Trophoblast cell (in vitro differentiated cells and primary cell): ENCODE measurements at regions not wholly inside any gene's neighbourhood (a gene's known extent, or its start where the extent isn't known, plus 50 kb on each side); places are given as distances from the start of the nearest gene placed in this dataset.
A peak's percentile ranks its signal among the peaks of the same experiment; 100 is the strongest.

ENCODE experiments used
- DNase-seq, 2 donors: peaks; one replicate each; pipeline ENCODE4 v3.0.0-alpha.2; 2016
- H2AFZ ChIP-seq: 2 replicates; pipeline ENCODE4 v1.6.1; 2013; ENCODE audit warnings: low read length, moderate library complexity, mild to moderate bottlenecking; ENCODE audit not compliant: insufficient read depth, poor library complexity
- H2AK5ac ChIP-seq: 2 replicates; pipeline ENCODE4 v1.6.1; 2013; ENCODE audit warnings: mild to moderate bottlenecking, low read length
- H2BK120ac ChIP-seq: 2 replicates; pipeline ENCODE4 v1.6.1; 2013; ENCODE audit warnings: low read length, mild to moderate bottlenecking, moderate library complexity; ENCODE audit not compliant: insufficient read depth, poor library complexity
- H2BK12ac ChIP-seq: 2 replicates; pipeline ENCODE4 v1.6.1; 2013; ENCODE audit warnings: mild to moderate bottlenecking, low read length, moderate library complexity
- H2BK5ac ChIP-seq: 2 replicates; pipeline ENCODE4 v1.6.1; 2013; ENCODE audit warnings: low read length, low read depth, moderate library complexity, mild to moderate bottlenecking; ENCODE audit not compliant: poor library complexity
- H3K14ac ChIP-seq: 2 replicates; pipeline ENCODE4 v1.6.1; 2013; ENCODE audit warnings: mild to moderate bottlenecking, low read length
- H3K18ac ChIP-seq: 2 replicates; pipeline ENCODE4 v1.6.1; 2013; ENCODE audit warnings: mild to moderate bottlenecking, low read length
- H3K23ac ChIP-seq: 2 replicates; pipeline ENCODE4 v1.6.1; 2013; ENCODE audit warnings: low read length
- H3K27ac ChIP-seq: 2 replicates; pipeline ENCODE4 v1.5.1; 2013; ENCODE audit warnings: low read depth, mild to moderate bottlenecking, inconsistent platforms, low read length, moderate library complexity
- H3K27me3 ChIP-seq: 2 replicates; pipeline ENCODE4 v1.6.1; 2013; ENCODE audit warnings: inconsistent platforms, mild to moderate bottlenecking, low read length, moderate library complexity; ENCODE audit not compliant: insufficient read depth
- H3K36me3 ChIP-seq, 2 experiments: 1 replicate in 1 of 2; 2 replicates in 1 of 2; pipeline ENCODE4 v1.6.1; 2013; ENCODE audit warnings: low read length in 2 of 2, mild to moderate bottlenecking in 2 of 2, moderate library complexity in 1 of 2; ENCODE audit not compliant: insufficient read depth in 2 of 2, control insufficient read depth in 1 of 2
- H3K4ac ChIP-seq: 2 replicates; pipeline ENCODE4 v1.6.1; 2013; ENCODE audit warnings: low read depth, mild to moderate bottlenecking, low read length, moderate library complexity
- H3K4me1 ChIP-seq, 2 experiments: 1 replicate in 1 of 2; 2 replicates in 1 of 2; pipeline ENCODE4 v1.6.1; 2013; ENCODE audit warnings: low read length in 2 of 2, mild to moderate bottlenecking in 2 of 2, moderate library complexity in 1 of 2; ENCODE audit not compliant: insufficient read depth in 2 of 2, control insufficient read depth in 1 of 2
- H3K4me2 ChIP-seq: 2 replicates; pipeline ENCODE4 v1.6.1; 2013; ENCODE audit warnings: inconsistent platforms, mild to moderate bottlenecking, low read length, moderate library complexity
- H3K4me3 ChIP-seq: 2 replicates; pipeline ENCODE4 v1.5.1; 2013; ENCODE audit warnings: mild to moderate bottlenecking, low read depth, low read length, inconsistent platforms
- H3K79me1 ChIP-seq: one replicate; pipeline ENCODE4 v1.6.1; 2013; ENCODE audit warnings: low read length
- H3K79me2 ChIP-seq: 2 replicates; pipeline ENCODE4 v1.6.1; 2013; ENCODE audit warnings: low read length, mild to moderate bottlenecking; ENCODE audit not compliant: control insufficient read depth, insufficient read depth, poor library complexity
- H3K9ac ChIP-seq: 2 replicates; pipeline ENCODE4 v1.6.1; 2013; ENCODE audit warnings: mild to moderate bottlenecking, low read length
- H3K9me3 ChIP-seq: 2 replicates; pipeline ENCODE4 v1.6.1; 2013; ENCODE audit warnings: low read depth, mild to moderate bottlenecking, control low read depth, inconsistent platforms, low read length; ENCODE audit not compliant: insufficient read depth
- H4K12ac ChIP-seq: 2 replicates; pipeline ENCODE4 v1.6.1; 2013; ENCODE audit warnings: low read depth, mild to moderate bottlenecking, low read length, moderate library complexity
- H4K8ac ChIP-seq: 2 replicates; pipeline ENCODE4 v1.6.1; 2013; ENCODE audit warnings: low read depth, mild to moderate bottlenecking, low read length, moderate library complexity
- H4K91ac ChIP-seq: one replicate; pipeline ENCODE4 v1.6.1; 2013; ENCODE audit warnings: low read depth, mild to moderate bottlenecking, low read length, moderate library complexity
- WGBS: extraction: QIAGEN DNeasy Blood & Tissue Kit; methylation state at CpG from one replicate; pipeline ENCODE4 v1.1.7; 2013; ENCODE audit warnings: missing lambda C conversion rate; ENCODE audit not compliant: insufficient read length, insufficient coverage; ENCODE audit errors: extremely low coverage; 5-methylcytosine and 5-hydroxymethylcytosine counted together

- no peak overlapping the region for H2BK12ac ChIP-seq
- H3K14ac ChIP-seq: no peak overlapping the region
- H3K27ac ChIP-seq: no peak overlapping the region
- H2BK5ac ChIP-seq: no peak overlapping the region
- no peaks in the 10 kb centered on the region for H3K79me2 ChIP-seq
- H3K79me1 ChIP-seq: no peaks in the 10 kb centered on the region
- no peak overlapping the region for H3K4me3 ChIP-seq
- no peak overlapping the region for H2AK5ac ChIP-seq
- no peak overlapping the region for H3K9ac ChIP-seq
- no peak overlapping the region for H3K23ac ChIP-seq
- no peaks in the 10 kb centered on the region for H3K27me3 ChIP-seq
- H3K18ac ChIP-seq: no peak overlapping the region
- no peak for DNase-seq
- no peaks in the 10 kb centered on the region for H3K9me3 ChIP-seq
- no peak overlapping the region for H4K8ac ChIP-seq
- no peak overlapping the region for H4K91ac ChIP-seq
- H4K12ac ChIP-seq: no peak overlapping the region
- no peak overlapping the region for H3K4me2 ChIP-seq
- H3K4ac ChIP-seq: no peak overlapping the region
- H3K36me3 ChIP-seq: no peaks in the 10 kb centered on the region
- H2BK120ac ChIP-seq: no peak overlapping the region
- H3K4me1 ChIP-seq: peaks cover 6% of the 10 kb centered on the region in 2 experiments
- no CpG with 5 or more reads among the region's 13 CpGs for WGBS
- H2AFZ ChIP-seq: no peak overlapping the region
Observed at GRCh38 chr1:173377266-173377665, 99.9 kb upstream of the PRDX6 start.

GRCh38 chr1:173383351-173383750 lies 93.8 kb upstream of the PRDX6 start:
- no peak for DNase-seq
- Histone ChIP-seq H3K27ac (no peak overlapping the region), H3K9ac (no peak overlapping the region), H3K14ac (no peak overlapping the region), H3K36me3 (no peaks in the 10 kb centered on the region), H2BK5ac (no peak overlapping the region), H3K23ac (no peak overlapping the region), H3K79me1 (no peaks in the 10 kb centered on the region), H3K4me3 (no peak overlapping the region), H3K27me3 (no peaks in the 10 kb centered on the region), H4K8ac (no peak overlapping the region), H3K4me2 (no peak overlapping the region), H4K12ac (no peak overlapping the region), H3K79me2 (no peaks in the 10 kb centered on the region), H3K4ac (no peak overlapping the region), H4K91ac (no peak overlapping the region), H2BK12ac (no peak overlapping the region), H3K18ac (no peak overlapping the region), H2AFZ (no peak overlapping the region), H2AK5ac (no peak overlapping the region), H3K4me1 (peaks cover 6% of the 10 kb centered on the region in 2 experiments), H3K9me3 (no peaks in the 10 kb centered on the region), H2BK120ac (no peak overlapping the region)
- no CpG with 5 or more reads among the region's 1 CpG for WGBS

- H2BK5ac ChIP-seq: no peak overlapping the region
- no peaks in the 10 kb centered on the region for H3K79me1 ChIP-seq
- no peak overlapping the region for H3K4ac ChIP-seq
- no peak overlapping the region for H3K14ac ChIP-seq
- H3K4me2 ChIP-seq: no peak overlapping the region
- no peaks in the 10 kb centered on the region for H3K36me3 ChIP-seq
- peaks cover 2 to 4% of the 10 kb centered on the region in 2 experiments for H3K4me1 ChIP-seq
- DNase-seq: no peak
- H3K9ac ChIP-seq: no peak overlapping the region
- H3K4me3 ChIP-seq: no peak overlapping the region
- H3K23ac ChIP-seq: no peak overlapping the region
- H3K18ac ChIP-seq: no peak overlapping the region
- no peaks in the 10 kb centered on the region for H3K9me3 ChIP-seq
- no peak overlapping the region for H4K91ac ChIP-seq
- H2BK120ac ChIP-seq: no peak overlapping the region
- WGBS: no CpG with 5 or more reads among the region's 1 CpG
- H2BK12ac ChIP-seq: no peak overlapping the region
- H3K79me2 ChIP-seq: no peaks in the 10 kb centered on the region
- H2AK5ac ChIP-seq: no peak overlapping the region
- H4K12ac ChIP-seq: no peak overlapping the region
- no peak overlapping the region for H2AFZ ChIP-seq
- no peak overlapping the region for H4K8ac ChIP-seq
- H3K27ac ChIP-seq: no peak overlapping the region
- H3K27me3 ChIP-seq: no peaks in the 10 kb centered on the region
Observed at GRCh38 chr1:173388352-173388751, 88.8 kb upstream of the PRDX6 start.

- Histone ChIP-seq H3K4me2 (no peak overlapping the region), H4K12ac (no peak overlapping the region), H3K9ac (no peak overlapping the region), H3K27ac (no peak overlapping the region), H3K79me1 (no peaks in the 10 kb centered on the region), H3K23ac (no peak overlapping the region), H2BK120ac (no peak overlapping the region), H3K36me3 (no peaks in the 10 kb centered on the region), H3K4ac (no peak overlapping the region), H3K9me3 (no peaks in the 10 kb centered on the region), H4K8ac (no peak overlapping the region), H2BK5ac (no peak overlapping the region), H3K27me3 (no peaks in the 10 kb centered on the region), H4K91ac (no peak overlapping the region), H3K14ac (no peak overlapping the region), H2AFZ (no peak overlapping the region), H3K79me2 (no peaks in the 10 kb centered on the region), H3K18ac (no peak overlapping the region), H3K4me1 (peaks cover 2 to 4% of the 10 kb centered on the region in 2 experiments), H2BK12ac (no peak overlapping the region), H3K4me3 (no peak overlapping the region), H2AK5ac (no peak overlapping the region)
- DNase-seq: peak; percentile 77 to 87
- no CpG with 5 or more reads among the region's 8 CpGs for WGBS
Observed at GRCh38 chr1:173392895-173393658, 84.1 kb upstream of the PRDX6 start.
